ENCODE measurements at regions not wholly inside any gene's neighbourhood (a gene's known extent, or its start where the extent isn't known, plus 50 kb on each side); places are given as distances from the start of the nearest gene placed in this dataset.
"Not testable (repeated sequence)": the region's sequence is repeated elsewhere in the genome, so short reads cannot be mapped to it uniquely, and the experiment has no call there.

- intact Hi-C loops (cut with micrococcal nuclease): no loop called here
- ATAC-seq (no peak), DNase-seq (peak; percentile 28)
Measured at GRCh38 chr14:94864387-94865195, 94.7 kb upstream of the GSC start.

DNA sequence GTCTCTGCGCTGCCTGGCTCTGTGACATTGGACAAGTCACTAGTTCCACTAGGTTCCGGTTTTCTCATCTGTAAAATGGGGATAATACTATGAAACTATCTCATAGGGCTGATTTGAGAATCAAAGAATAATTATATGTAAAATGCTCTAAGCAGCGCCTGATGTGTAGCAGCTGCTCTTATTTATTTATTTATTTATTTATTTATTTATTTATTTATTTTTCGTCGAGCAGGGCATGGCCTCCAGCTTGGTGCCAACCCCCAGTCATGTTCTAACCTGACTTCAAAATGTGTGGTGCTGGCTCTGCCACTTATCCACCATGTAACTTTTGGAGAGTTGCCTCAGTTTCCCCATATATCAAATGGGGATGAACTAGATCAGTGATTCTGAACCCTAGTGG, 93.5 kb upstream of the GSC start:
- ATAC-seq: no peak

DNA sequence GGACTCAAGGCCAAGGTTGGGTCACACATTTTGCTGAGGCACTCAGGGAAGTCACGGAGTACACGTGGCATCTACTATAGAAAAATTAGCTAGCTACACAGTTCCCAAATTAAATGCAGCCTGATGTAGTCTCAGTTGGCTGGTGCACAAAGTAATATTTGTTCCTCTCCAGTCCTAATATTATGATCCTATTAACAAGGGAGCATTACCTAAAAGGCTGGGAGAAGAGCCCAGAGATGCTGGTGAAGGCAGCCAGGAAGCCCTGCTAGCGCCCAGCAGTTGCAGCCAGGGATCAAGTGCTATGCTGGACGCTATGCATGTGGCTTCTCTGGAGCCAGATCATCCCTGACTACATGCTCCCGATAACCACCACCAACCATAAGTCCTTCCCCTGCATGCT, 88.0 kb upstream of the GSC start:
- DNase-seq (no peak), ATAC-seq (peak; percentile 59)
- intact Hi-C loops (cut with micrococcal nuclease): no loop called here

More for the DNA sequence above, 93.5 kb upstream of the GSC start:
- intact Hi-C loops (cut with micrococcal nuclease): no loop called here
- no peak for DNase-seq

DNA sequence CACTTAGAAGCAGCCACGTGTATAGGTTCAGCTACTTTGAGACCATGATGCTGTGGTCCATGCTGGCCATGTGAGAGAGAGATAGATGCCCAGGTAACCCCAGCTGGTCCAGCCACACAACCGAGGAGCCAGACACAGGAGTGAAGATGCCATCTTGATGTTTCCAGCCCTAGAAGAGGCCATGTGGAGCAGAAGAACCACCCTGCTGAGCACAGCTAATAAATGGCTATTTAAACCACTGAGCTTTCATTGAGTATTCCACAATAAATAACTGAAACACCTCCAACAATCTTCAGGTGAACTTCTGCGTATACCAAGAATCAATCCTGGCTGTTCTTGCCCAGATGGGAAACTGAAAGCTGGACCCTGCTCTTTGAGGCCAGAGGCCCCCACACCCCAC, 84.0 kb upstream of the GSC start:
- no peak for DNase-seq
- intact Hi-C loops (cut with micrococcal nuclease): no loop called here
- no peak for ATAC-seq

GRCh38 chr14:94850309-94851211, 80.6 kb upstream of the GSC start:
- peak; percentile 53 for DNase-seq

DNA sequence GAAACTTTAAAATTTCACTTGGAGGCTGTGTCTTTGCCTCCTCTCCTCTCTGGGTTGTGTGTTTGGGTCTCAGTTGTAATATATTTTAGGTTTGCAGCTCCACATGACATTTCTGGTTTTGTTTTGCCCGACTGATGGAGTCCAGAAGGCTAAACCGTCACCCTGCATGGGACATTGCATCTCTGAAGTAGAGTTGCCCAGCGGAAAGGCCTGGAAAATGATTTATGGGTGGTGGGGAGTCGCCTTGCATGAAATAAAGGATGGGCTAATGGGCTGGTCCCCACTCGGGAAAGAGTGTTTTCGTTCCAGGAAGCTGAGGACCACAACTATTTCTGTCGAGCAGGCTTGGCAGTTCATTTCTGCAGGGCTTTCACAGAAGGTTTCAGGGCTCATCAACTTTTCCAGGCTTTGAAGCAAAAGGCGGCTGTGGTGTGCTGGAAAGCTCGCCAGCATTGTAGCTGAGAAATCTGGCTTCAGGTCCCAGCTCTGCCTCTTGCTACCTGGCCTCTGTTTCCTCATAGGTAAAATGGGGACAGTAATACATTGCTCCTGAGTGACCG, 74.8 kb upstream of the GSC start:
- no peak for ATAC-seq
- intact Hi-C loops (cut with micrococcal nuclease): no loop called here
- DNase-seq: no peak

More at GRCh38 chr14:94850309-94851211, 80.6 kb upstream of the GSC start:
- peak; percentile 22 for ATAC-seq
- intact Hi-C loops (cut with micrococcal nuclease): no loop called here

- ATAC-seq (no peak), DNase-seq (no peak)
- intact Hi-C loops (cut with micrococcal nuclease): no loop called here
Measured at GRCh38 chr14:94840467-94840866, 70.6 kb upstream of the GSC start.

- intact Hi-C loops (cut with micrococcal nuclease): no loop called here
Measured at GRCh38 chr14:94839348-94839747, 69.4 kb upstream of the GSC start.

DNA sequence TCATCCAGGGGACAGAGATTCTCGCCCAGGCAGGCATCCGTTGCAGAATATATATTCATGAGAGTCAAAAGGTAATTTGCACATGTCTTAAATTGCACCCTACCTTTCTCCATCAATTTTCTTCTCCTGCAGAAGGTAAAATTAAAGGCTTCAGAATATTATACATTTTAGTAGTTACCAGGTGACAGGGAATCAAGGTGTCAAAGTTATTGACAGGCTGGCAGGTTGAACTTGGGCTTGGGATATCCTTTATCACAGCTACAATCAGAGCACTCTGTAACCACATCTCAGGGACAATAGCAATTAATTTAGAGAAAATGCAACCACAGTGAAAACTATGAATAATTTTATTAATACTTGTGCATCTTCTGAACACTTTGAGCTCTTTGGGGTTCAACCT, 66.9 kb upstream of the GSC start:
- intact Hi-C loops (cut with micrococcal nuclease): no loop called here
- no peak for DNase-seq
- no peak for ATAC-seq

More at GRCh38 chr14:94839348-94839747, 69.4 kb upstream of the GSC start:
- ATAC-seq: no peak
- no peak for DNase-seq

- ATAC-seq: no peak
- intact Hi-C loops (cut with micrococcal nuclease): no loop called here
- DNase-seq: no peak
Measured at GRCh38 chr14:94833633-94834032, 63.7 kb upstream of the GSC start.

- DNase-seq: no peak
- intact Hi-C loops (cut with micrococcal nuclease): no loop called here
- ATAC-seq: no peak
Measured at GRCh38 chr14:94831085-94831484, 61.2 kb upstream of the GSC start.

GRCh38 chr14:94827711-94828447, 58.0 kb upstream of the GSC start:
- DNase-seq (peak; percentile 67), ATAC-seq (peak; percentile 97)

DNA sequence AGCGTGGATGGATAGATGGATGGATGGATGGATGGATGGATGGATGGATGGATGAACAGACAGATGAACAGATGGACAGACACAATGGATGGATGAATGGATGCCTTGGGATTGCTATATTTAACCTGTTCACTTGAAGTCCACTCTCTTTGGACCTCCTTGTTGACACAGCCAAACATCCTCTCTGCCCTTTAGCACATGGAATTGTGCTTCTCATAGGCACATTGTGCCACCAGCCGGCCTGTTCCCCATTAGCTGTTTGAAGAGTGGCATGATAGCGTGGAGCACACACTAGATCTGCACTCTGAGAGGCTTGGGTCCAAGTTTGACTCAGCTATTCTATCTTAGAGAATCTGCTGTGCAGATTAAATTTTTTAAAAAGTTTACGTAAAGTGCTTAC, 56.9 kb upstream of the GSC start:
- ATAC-seq: no peak
- no peak for DNase-seq
- intact Hi-C loops (cut with micrococcal nuclease): no loop called here

More at GRCh38 chr14:94827711-94828447, 58.0 kb upstream of the GSC start:
- intact Hi-C loops (cut with micrococcal nuclease): no loop called here

DNA sequence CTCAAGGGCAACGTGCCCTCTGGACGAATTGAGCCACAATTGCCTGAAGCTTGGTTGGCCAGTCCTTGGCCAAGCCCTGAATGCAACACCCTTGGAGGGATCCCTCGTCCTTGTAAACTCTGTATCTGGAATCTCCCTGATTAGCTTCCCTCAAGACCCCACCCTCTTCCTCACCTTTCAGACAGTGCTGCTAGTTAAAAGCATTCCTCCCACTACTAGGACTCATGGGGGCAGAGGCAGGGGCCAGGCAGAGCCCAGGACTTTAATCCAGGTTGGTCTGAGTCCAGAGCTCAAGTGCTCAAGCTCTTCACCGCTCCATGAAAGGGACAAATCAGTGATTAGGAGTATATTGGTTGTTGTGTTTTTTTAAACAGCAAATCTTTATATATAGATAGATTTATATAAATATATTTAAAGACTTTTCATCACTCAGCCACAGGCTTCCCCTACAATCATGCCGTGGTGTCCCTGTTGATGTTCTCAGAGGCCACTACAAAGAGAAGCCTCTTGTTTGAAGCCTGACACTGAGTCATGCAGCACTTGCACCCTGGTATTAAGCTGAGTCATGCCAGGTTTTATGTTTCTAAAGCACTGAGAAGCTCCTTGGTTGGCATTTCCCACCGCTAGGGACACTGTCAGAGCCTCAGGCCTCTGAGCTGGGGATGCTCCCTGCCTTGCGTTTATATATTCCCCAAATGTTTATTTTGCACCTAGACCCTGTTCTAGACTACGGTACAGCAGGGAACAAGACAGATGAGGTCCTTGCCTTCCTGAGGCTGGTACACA, 53.8 kb upstream of the GSC start:
- intact Hi-C loops (cut with micrococcal nuclease): no loop called here
- ATAC-seq: no peak
- no peak for DNase-seq

DNA sequence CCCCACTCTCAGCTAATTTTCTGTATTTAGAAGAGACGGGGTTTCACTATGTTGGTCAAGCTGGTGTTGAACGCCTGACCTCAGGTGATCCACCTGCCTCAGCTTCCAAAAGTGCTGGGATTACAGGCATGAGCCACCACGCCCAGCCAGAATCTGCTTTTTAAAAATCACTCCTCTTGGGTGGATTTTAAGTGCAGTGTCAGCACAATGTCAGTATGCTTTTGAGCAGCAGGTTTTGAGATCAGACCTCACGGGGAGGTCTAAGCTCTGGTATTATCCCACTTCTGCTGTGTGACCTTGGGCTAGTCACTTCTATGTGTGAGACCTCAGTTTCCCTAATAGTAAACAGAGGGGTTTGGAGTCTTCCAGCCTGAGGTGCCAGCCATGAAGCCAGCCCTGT, 51.8 kb upstream of the GSC start:
- intact Hi-C loops (cut with micrococcal nuclease): no loop called here
- no peak for DNase-seq
- no peak for ATAC-seq

DNA sequence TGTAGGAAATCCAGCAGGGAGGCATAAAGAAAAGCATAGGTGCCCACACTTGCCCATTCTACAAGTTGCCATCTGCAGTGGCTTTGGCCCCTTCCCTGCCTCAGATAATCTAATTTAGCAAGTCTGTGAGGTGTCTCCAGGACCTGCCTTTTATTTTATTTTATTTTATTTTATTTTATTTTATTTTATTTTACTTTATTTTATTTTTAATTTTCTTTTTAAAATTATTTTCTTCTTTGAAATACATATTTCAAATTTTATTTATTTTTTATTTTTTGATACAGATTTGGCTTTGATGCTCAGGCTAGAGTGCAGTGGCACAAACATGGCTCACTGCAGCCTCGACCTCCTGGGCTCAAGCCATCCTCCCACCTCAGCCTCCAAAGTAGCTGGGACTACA, 51.0 kb upstream of the GSC start:
- intact Hi-C loops (cut with micrococcal nuclease); ATAC-seq; DNase-seq: not testable (repeated sequence)
